Glutamatergic neuron (in vitro differentiated cells): ENCODE measurements at regions not wholly inside any gene's neighbourhood (a gene's known extent, or its start where the extent isn't known, plus 50 kb on each side); places are given as distances from the start of the nearest gene placed in this dataset.

Experiments used
- DNase-seq: peaks from one replicate; pipeline ENCODE4 v3.0.0; 2022
- H3K27ac Mint-ChIP-seq: one replicate; pipeline ENCODE4 v1.8.0; 2020; ENCODE audit warnings: mild to moderate bottlenecking, mixed read lengths, inconsistent platforms; ENCODE audit not compliant: unreplicated experiment
- H3K27me3 Mint-ChIP-seq: one replicate; pipeline ENCODE4 v1.8.0; 2020; ENCODE audit warnings: mild to moderate bottlenecking, moderate library complexity, mixed read lengths, inconsistent platforms; ENCODE audit not compliant: unreplicated experiment
- H3K36me3 Mint-ChIP-seq: one replicate; pipeline ENCODE4 v1.8.0; 2020; ENCODE audit warnings: mild to moderate bottlenecking, mixed read lengths, inconsistent platforms; ENCODE audit not compliant: unreplicated experiment
- H3K4me1 Mint-ChIP-seq: one replicate; pipeline ENCODE4 v1.8.0; 2020; ENCODE audit warnings: mild to moderate bottlenecking, low read depth, mixed read lengths, inconsistent platforms; ENCODE audit not compliant: unreplicated experiment
- H3K4me3 Mint-ChIP-seq: one replicate; pipeline ENCODE4 v1.8.0; 2020; ENCODE audit warnings: mild to moderate bottlenecking, mixed read lengths, inconsistent platforms; ENCODE audit not compliant: unreplicated experiment
- H3K9me3 Mint-ChIP-seq: one replicate; pipeline ENCODE4 v1.8.0; 2020; ENCODE audit warnings: mild to moderate bottlenecking, moderate library complexity, mixed read lengths, inconsistent platforms; ENCODE audit not compliant: unreplicated experiment
- TF ChIP-seq, protein P1 (sequence below): fragments of 200-600 bp; sonication (generic); IDR thresholded peaks from one replicate; pipeline ENCODE4 v1.5.0; 2021; ENCODE audit not compliant: partially characterized antibody, unreplicated experiment

DNA sequence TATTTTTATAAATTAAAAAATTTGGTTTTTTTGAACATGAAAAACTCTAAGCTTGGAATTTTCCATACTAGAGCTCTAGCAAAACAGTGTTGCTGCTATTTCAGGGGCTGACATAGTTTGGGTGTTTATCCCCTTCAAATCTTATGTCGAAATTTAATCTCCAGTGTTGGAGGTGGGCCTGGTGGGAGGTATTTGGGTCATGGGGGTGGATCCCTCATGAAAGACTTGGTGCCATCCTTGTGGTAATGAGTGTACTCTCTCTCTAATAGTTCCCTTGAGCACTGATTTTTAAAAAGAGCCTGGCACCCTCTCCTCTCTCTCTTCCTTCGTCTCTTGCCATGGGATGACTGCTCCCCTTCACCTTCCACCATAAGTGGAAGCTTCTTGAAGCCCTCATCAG is 244.6 kb upstream of the UBE2E3 start:
- H3K4me3 Mint-ChIP-seq: no peak overlapping the region
- TF ChIP-seq, protein P1, sequence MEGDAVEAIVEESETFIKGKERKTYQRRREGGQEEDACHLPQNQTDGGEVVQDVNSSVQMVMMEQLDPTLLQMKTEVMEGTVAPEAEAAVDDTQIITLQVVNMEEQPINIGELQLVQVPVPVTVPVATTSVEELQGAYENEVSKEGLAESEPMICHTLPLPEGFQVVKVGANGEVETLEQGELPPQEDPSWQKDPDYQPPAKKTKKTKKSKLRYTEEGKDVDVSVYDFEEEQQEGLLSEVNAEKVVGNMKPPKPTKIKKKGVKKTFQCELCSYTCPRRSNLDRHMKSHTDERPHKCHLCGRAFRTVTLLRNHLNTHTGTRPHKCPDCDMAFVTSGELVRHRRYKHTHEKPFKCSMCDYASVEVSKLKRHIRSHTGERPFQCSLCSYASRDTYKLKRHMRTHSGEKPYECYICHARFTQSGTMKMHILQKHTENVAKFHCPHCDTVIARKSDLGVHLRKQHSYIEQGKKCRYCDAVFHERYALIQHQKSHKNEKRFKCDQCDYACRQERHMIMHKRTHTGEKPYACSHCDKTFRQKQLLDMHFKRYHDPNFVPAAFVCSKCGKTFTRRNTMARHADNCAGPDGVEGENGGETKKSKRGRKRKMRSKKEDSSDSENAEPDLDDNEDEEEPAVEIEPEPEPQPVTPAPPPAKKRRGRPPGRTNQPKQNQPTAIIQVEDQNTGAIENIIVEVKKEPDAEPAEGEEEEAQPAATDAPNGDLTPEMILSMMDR: no peak
- no peaks in the 10 kb centered on the region for H3K9me3 Mint-ChIP-seq
- no peaks in the 10 kb centered on the region for H3K27me3 Mint-ChIP-seq
- no peaks in the 10 kb centered on the region for H3K4me1 Mint-ChIP-seq
- no peak overlapping the region for H3K27ac Mint-ChIP-seq
- DNase-seq: no peak
- no peaks in the 10 kb centered on the region for H3K36me3 Mint-ChIP-seq

DNA sequence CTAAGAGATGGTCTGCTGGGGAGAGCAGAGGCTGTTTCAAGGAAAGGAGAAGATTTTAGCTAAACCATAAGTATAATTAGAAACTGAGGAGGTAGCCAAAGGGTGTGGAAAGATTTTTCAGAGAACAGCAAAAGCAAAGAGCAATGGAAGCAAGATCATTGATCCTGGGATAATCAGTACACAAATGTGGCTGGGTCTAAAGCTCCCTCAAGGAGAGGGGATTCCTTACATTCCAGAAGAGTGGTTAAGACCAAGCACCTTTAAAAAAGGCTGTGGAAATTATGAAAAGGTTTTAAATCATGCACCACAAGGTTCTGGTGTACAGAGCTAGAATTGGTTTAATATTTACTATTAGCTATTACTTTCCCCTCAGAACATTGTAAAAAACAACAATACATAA is 246.0 kb upstream of the UBE2E3 start:
- Mint-ChIP-seq H3K27me3 (no peaks in the 10 kb centered on the region), H3K36me3 (no peaks in the 10 kb centered on the region), H3K4me3 (no peak overlapping the region), H3K4me1 (no peaks in the 10 kb centered on the region), H3K9me3 (no peaks in the 10 kb centered on the region), H3K27ac (no peak overlapping the region)
- TF ChIP-seq, protein P1: no peak
- no peak for DNase-seq

DNA sequence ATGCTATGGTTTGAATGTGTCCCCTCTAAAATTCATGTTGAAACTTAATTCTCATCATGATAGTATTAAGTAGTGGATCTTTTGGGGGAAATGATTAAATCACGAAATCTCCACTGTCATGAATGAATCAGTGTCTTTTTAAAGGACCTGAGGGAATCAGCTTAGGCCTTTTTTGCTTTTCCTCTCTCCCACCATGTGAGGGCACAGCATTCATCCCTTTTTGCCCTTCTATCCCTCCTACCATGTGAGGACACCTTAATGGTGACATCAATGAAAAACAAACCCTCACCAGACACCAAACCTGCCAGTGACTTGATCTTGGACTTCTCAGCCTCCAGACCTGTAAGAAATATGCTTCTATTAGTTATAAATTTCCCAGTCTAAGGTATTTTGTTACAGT is 247.1 kb upstream of the UBE2E3 start:
- TF ChIP-seq, protein P1: no peak
- Mint-ChIP-seq H3K27me3 (no peaks in the 10 kb centered on the region), H3K4me3 (no peak overlapping the region), H3K27ac (no peak overlapping the region), H3K9me3 (no peaks in the 10 kb centered on the region), H3K4me1 (no peaks in the 10 kb centered on the region), H3K36me3 (no peaks in the 10 kb centered on the region)
- no peak for DNase-seq

DNA sequence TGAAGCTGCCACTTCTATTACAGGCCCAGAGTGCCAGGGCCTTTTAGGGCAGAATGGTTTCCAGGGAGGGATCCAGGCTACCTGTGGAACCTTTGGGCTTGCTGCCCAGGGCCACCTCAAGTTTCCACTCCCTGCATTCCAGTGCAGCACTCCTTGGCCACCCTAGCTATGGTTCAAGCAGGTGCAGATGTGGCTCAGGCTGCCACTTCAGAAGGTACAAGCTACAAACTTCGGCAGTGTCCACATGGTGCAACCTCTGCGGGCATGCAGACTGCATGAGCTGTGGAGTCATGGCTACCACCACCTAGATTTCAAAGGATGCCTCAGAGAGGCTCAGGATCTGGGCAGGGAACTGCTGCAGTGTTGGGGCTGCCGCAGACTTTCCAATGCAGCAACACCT is 248.1 kb upstream of the UBE2E3 start:
- no peak overlapping the region for H3K27ac Mint-ChIP-seq
- TF ChIP-seq, protein P1: no peak
- no peaks in the 10 kb centered on the region for H3K36me3 Mint-ChIP-seq
- no peaks in the 10 kb centered on the region for H3K4me1 Mint-ChIP-seq
- no peaks in the 10 kb centered on the region for H3K9me3 Mint-ChIP-seq
- no peak overlapping the region for H3K4me3 Mint-ChIP-seq
- H3K27me3 Mint-ChIP-seq: no peaks in the 10 kb centered on the region
- no peak for DNase-seq

DNA sequence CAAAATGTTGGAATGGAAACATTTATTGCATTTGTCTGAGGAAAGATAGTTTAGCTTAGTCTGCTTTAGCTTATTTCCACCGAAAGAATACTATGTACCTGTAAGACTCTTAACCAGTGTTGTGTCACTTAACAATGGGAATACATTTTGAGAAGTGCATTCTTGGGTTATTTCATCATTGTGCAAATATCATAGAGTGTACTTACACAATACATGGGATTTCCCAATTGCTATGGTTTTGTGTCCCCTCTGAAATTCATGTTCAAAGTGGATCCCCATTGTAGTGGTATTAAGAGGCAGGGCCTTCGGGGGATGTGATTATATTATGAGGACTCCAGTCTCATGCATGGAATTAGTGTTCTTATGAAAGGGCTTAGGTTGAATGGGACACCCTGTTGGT is 249.4 kb upstream of the UBE2E3 start:
- no peak overlapping the region for H3K27ac Mint-ChIP-seq
- H3K27me3 Mint-ChIP-seq: no peaks in the 10 kb centered on the region
- TF ChIP-seq, protein P1: no peak
- H3K4me1 Mint-ChIP-seq: no peaks in the 10 kb centered on the region
- H3K36me3 Mint-ChIP-seq: no peaks in the 10 kb centered on the region
- no peaks in the 10 kb centered on the region for H3K9me3 Mint-ChIP-seq
- no peak overlapping the region for H3K4me3 Mint-ChIP-seq
- no peak for DNase-seq
